ENCODE measurements at regions not wholly inside any gene's neighbourhood (a gene's known extent, or its start where the extent isn't known, plus 50 kb on each side); places are given as distances from the start of the nearest gene placed in this dataset.

- Histone ChIP-seq H3K36me3 (no peaks in the 10 kb centered on the region), H3K4me1 (ENCODE audit: control insufficient read depth in 1 of 2, insufficient read depth in 1 of 2, low read depth in 1 of 2, low read length in 1 of 2) (no peaks in the 10 kb centered on the region), H3K27ac (no peak overlapping the region), H3K4me3 (ENCODE audit: low read depth in 1 of 2, low read length in 1 of 2) (no peak overlapping the region), H3K27me3 (no peaks in the 10 kb centered on the region), H3K9me3 (no peaks in the 10 kb centered on the region)
- TF ChIP-seq CTCF (IDR thresholded peaks at IDR 0.05), result no peak
These were observed 197.0 kb downstream of the CLIC5 start for GRCh38 chr6:45818655-45819054.

- no peaks in the 10 kb centered on the region for H3K4me1 ChIP-seq (ENCODE audit: control insufficient read depth in 1 of 2, insufficient read depth in 1 of 2, low read depth in 1 of 2, low read length in 1 of 2)
- no peak overlapping the region for H3K4me3 ChIP-seq (ENCODE audit: low read depth in 1 of 2, low read length in 1 of 2)
- no peaks in the 10 kb centered on the region for H3K27me3 ChIP-seq
- H3K27ac ChIP-seq, result no peak overlapping the region
- H3K9me3 ChIP-seq, result no peaks in the 10 kb centered on the region
- H3K36me3 ChIP-seq, result no peaks in the 10 kb centered on the region
- no peak for TF ChIP-seq CTCF (IDR thresholded peaks at IDR 0.05)
These were observed 198.9 kb downstream of the CLIC5 start for GRCh38 chr6:45816674-45817297.

GRCh38 chr6:45815466-45816125 is 200.1 kb downstream of the CLIC5 start:
- no peak overlapping the region for H3K4me3 ChIP-seq (ENCODE audit: low read depth in 1 of 2, low read length in 1 of 2)
- no peaks in the 10 kb centered on the region for H3K9me3 ChIP-seq
- H3K36me3 ChIP-seq, result no peaks in the 10 kb centered on the region
- H3K4me1 ChIP-seq (ENCODE audit: control insufficient read depth in 1 of 2, insufficient read depth in 1 of 2, low read depth in 1 of 2, low read length in 1 of 2), result no peaks in the 10 kb centered on the region
- no peaks in the 10 kb centered on the region for H3K27me3 ChIP-seq
- no peak for TF ChIP-seq CTCF (IDR thresholded peaks at IDR 0.05)
- no peak overlapping the region for H3K27ac ChIP-seq

- Histone ChIP-seq H3K4me1 (ENCODE audit: control insufficient read depth in 1 of 2, insufficient read depth in 1 of 2, low read depth in 1 of 2, low read length in 1 of 2) (no peaks in the 10 kb centered on the region), H3K4me3 (ENCODE audit: low read depth in 1 of 2, low read length in 1 of 2) (no peak overlapping the region), H3K36me3 (no peaks in the 10 kb centered on the region), H3K9me3 (no peaks in the 10 kb centered on the region), H3K27ac (no peak overlapping the region), H3K27me3 (no peaks in the 10 kb centered on the region)
- no peak for TF ChIP-seq CTCF (IDR thresholded peaks at IDR 0.05)
These were observed 200.9 kb downstream of the CLIC5 start for GRCh38 chr6:45814772-45815171.

DNA sequence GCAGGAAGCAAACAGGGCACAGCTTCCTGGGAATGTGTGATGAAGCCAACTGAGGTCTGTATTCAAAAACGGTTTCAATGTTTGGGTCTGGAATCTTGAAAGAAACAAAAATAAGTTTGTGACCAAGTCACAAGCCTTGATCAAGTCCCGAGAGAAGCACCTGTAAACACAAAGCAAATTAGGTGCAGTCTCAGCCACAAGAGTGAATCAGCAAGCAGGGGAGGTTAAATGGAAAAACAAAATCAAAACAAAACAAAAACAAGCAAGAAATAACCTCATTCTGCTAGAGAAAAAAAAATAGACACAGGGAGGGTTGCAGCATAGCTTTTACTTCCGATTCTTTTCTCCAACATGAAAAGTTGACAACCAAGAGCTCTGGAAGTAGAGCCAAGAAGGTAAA is 201.7 kb downstream of the CLIC5 start:
- Histone ChIP-seq H3K27ac (no peak overlapping the region), H3K36me3 (no peaks in the 10 kb centered on the region), H3K4me1 (ENCODE audit: control insufficient read depth in 1 of 2, insufficient read depth in 1 of 2, low read depth in 1 of 2, low read length in 1 of 2) (no peaks in the 10 kb centered on the region), H3K4me3 (ENCODE audit: low read depth in 1 of 2, low read length in 1 of 2) (no peak overlapping the region), H3K27me3 (no peaks in the 10 kb centered on the region), H3K9me3 (no peaks in the 10 kb centered on the region)
- TF ChIP-seq CTCF (IDR thresholded peaks at IDR 0.05), result no peak
